ENCODE measurements at regions not wholly inside any gene's neighbourhood (a gene's known extent, or its start where the extent isn't known, plus 50 kb on each side); places are given as distances from the start of the nearest gene placed in this dataset.

DNA sequence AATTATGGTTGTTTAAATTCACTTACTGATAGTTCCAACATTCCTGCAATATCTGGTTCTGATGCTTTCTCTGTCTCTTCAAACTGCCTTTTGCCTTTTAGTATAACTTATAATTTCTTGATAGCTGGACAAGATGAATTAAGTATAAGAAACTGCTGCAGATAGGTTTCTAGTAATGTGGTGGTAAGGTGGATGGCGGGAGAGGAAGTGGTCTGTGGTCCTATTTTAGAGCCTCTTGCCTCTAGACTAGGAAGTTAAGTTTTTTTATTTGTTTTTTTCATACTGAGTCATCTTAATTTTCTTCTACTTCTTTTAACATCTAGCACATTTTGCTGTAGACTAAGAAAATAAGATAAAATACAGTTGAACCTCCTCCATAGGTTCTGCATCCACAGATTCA lies 310.0 kb downstream of the SLITRK2 start:
- intact Hi-C loops (cut with DNase I; ENCODE audit: low total_unique reads), result no loop called here
- no peak overlapping the region for H3K27ac ChIP-seq
- H3K9me3 ChIP-seq, result no peaks in the 10 kb centered on the region
- no peaks in the 10 kb centered on the region for H3K36me3 ChIP-seq
- WGBS, 2 donors (ENCODE audit: low coverage in 1 of 2), result 50 to 80% methylated on average over 1 of the region's 1 CpG
- no peak for DNase-seq
- TF ChIP-seq POLR2AphosphoS5 (IDR thresholded peaks at IDR 0.05) (no peak), POLR2A (IDR thresholded peaks at IDR 0.05) (no peak), EP300 (IDR thresholded peaks at IDR 0.05; ENCODE audit: low read depth) (no peak)
- TF ChIP-seq, protein P1, sequence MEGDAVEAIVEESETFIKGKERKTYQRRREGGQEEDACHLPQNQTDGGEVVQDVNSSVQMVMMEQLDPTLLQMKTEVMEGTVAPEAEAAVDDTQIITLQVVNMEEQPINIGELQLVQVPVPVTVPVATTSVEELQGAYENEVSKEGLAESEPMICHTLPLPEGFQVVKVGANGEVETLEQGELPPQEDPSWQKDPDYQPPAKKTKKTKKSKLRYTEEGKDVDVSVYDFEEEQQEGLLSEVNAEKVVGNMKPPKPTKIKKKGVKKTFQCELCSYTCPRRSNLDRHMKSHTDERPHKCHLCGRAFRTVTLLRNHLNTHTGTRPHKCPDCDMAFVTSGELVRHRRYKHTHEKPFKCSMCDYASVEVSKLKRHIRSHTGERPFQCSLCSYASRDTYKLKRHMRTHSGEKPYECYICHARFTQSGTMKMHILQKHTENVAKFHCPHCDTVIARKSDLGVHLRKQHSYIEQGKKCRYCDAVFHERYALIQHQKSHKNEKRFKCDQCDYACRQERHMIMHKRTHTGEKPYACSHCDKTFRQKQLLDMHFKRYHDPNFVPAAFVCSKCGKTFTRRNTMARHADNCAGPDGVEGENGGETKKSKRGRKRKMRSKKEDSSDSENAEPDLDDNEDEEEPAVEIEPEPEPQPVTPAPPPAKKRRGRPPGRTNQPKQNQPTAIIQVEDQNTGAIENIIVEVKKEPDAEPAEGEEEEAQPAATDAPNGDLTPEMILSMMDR (IDR thresholded peaks at IDR 0.05), result no peak
- no peaks in the 10 kb centered on the region for H3K4me1 ChIP-seq
- in situ Hi-C loops (cut with MboI; ENCODE audit: low pct_ligation_motif_present in 1 of 4, low pct_unique_long_range_greater_than_20kb in 1 of 4, low sequenced_read_pairs in 3 of 4), result no loop called here
- no peak overlapping the region for H3K4me3 ChIP-seq
- no peaks in the 10 kb centered on the region for H3K27me3 ChIP-seq

DNA sequence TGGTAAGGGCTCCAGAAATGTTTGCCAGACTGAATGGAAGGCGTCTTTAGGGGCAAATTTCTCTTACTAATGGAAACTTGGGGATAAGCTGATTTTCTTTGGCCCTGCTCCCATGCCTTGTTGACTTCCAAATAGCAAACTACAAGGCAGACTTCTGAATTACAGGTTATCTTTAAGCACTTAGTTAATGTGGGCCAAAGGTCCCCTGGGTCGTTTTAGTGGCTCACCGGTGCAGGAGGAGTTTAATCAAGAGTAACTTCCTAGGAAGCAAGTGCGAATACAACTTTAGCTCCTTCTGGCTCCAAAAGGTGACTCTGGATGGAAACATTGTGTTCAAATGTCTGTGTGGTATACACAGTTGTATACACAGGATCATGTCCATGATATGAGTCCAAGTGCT lies 323.6 kb downstream of the SLITRK2 start:
- intact Hi-C loops (cut with DNase I; ENCODE audit: low total_unique reads), result no loop called here
- H3K27ac ChIP-seq, result no peak overlapping the region
- H3K4me1 ChIP-seq, result no peaks in the 10 kb centered on the region
- H3K27me3 ChIP-seq, result no peaks in the 10 kb centered on the region
- DNase-seq, result no peak
- no peaks in the 10 kb centered on the region for H3K9me3 ChIP-seq
- no peak for TF ChIP-seq POLR2A (IDR thresholded peaks at IDR 0.05)
- TF ChIP-seq EP300 (IDR thresholded peaks at IDR 0.05; ENCODE audit: low read depth), result no peak
- TF ChIP-seq, protein P1 (IDR thresholded peaks at IDR 0.05), result no peak
- TF ChIP-seq POLR2AphosphoS5 (IDR thresholded peaks at IDR 0.05), result no peak
- H3K36me3 ChIP-seq, result no peaks in the 10 kb centered on the region
- WGBS, 2 donors (ENCODE audit: low coverage in 1 of 2), result 67% methylated on average over 4 of the region's 4 CpGs; no CpG with 5 or more reads in 1 of the 2 donors
- H3K4me3 ChIP-seq, result no peak overlapping the region
- in situ Hi-C loops (cut with MboI; ENCODE audit: low pct_ligation_motif_present in 1 of 4, low pct_unique_long_range_greater_than_20kb in 1 of 4, low sequenced_read_pairs in 3 of 4), result no loop called here

DNA sequence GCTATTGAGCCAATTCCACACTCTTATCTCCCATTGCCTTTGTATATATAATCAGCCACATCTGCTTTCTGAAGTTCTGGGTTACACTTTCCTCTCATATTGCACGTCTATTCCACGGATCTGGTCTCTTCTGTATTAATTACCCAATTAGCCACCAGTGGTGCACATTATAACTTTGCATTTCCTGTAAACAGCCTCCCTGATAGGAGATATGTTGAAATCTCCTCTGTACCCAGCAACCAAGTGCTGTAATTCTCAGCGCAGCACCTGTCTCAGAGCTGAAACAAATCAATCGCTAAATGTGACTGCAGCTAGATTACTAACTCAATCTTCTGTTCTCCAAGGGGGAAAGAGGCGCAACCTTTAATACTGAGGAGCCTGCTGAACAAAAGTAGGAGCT lies 326.4 kb downstream of the SLITRK2 start:
- Histone ChIP-seq H3K27ac (no peak overlapping the region), H3K36me3 (no peaks in the 10 kb centered on the region), H3K27me3 (no peaks in the 10 kb centered on the region), H3K9me3 (no peaks in the 10 kb centered on the region), H3K4me3 (no peak overlapping the region), H3K4me1 (no peaks in the 10 kb centered on the region)
- intact Hi-C loops (cut with DNase I; ENCODE audit: low total_unique reads), result no loop called here
- in situ Hi-C loops (cut with MboI; ENCODE audit: low pct_ligation_motif_present in 1 of 4, low pct_unique_long_range_greater_than_20kb in 1 of 4, low sequenced_read_pairs in 3 of 4), result no loop called here
- TF ChIP-seq, protein P1 (IDR thresholded peaks at IDR 0.05), result no peak
- TF ChIP-seq EP300 (IDR thresholded peaks at IDR 0.05; ENCODE audit: low read depth), result no peak
- no peak for TF ChIP-seq POLR2AphosphoS5 (IDR thresholded peaks at IDR 0.05)
- TF ChIP-seq POLR2A (IDR thresholded peaks at IDR 0.05), result no peak
- DNase-seq, result no peak
- 77 to 100% methylated on average over 1 to 5 of the region's 5 CpGs for WGBS, 2 donors (ENCODE audit: low coverage in 1 of 2)

DNA sequence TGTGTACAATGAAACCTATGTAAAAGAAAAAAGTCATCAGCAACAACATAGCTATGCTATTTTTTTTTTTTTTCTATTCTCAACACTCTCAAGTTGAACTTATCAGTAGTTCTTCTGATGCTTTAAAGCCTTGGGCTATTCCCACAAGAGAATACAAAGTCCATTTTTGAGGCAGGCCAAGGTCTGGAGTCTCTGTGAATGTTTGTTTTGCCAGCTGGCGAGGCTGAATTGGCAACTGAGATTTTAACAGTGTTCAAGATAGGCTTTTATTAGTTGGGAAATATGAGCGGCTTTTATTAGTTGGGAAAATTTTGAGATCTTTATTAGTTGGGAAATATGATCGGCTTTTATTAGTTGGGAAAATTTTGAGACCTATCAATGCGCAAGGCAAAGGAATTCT lies 336.6 kb downstream of the SLITRK2 start:
- in situ Hi-C loops (cut with MboI; ENCODE audit: low pct_ligation_motif_present in 1 of 4, low pct_unique_long_range_greater_than_20kb in 1 of 4, low sequenced_read_pairs in 3 of 4) (no loop called here), intact Hi-C loops (cut with DNase I; ENCODE audit: low total_unique reads) (no loop called here)
- H3K27ac ChIP-seq, result no peak overlapping the region
- no peaks in the 10 kb centered on the region for H3K27me3 ChIP-seq
- peak; percentile 8 for DNase-seq
- no peaks in the 10 kb centered on the region for H3K36me3 ChIP-seq
- no peaks in the 10 kb centered on the region for H3K4me1 ChIP-seq
- H3K4me3 ChIP-seq, result no peak overlapping the region
- no peaks in the 10 kb centered on the region for H3K9me3 ChIP-seq
- no peak for TF ChIP-seq POLR2AphosphoS5 (IDR thresholded peaks at IDR 0.05)
- no peak for TF ChIP-seq POLR2A (IDR thresholded peaks at IDR 0.05)
- 46 to 61% methylated on average over 3 to 4 of the region's 4 CpGs for WGBS, 2 donors (ENCODE audit: low coverage in 1 of 2)

DNA sequence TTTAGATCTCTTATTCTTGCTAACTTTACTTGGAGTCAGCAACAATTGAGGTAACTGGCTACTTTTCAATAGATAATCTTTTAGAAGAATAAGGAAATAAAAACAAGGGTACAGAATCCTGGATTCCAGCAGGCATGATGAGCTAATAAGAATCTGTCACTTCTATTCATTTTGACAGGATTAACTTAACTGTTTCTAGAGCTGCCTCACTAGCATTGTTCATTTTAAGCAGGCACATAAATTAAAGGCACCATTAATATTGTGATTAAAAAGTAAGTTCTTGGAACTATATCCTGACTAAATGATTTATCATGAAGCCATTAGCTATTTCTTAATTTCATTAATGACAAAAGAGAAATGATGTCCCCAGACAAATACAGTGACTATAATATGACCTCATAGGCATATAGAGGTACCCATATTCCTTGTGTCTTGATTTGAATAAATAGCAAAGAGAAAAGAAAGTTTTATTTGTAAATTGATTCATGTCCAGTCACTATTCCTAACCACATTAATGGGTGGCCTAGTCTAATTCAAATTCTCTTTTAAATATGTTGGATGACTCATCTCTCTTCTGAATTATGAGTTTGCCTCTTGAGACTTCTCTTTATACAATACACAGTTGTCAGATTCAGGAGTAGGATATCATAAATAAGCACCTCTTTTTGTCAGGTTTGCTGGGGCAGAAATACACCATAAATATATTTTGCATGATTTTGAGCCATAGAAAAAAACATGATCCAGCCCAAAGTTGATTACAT lies 343.0 kb downstream of the SLITRK2 start:
- TF ChIP-seq POLR2A (IDR thresholded peaks at IDR 0.05) (no peak), EP300 (IDR thresholded peaks at IDR 0.05; ENCODE audit: low read depth) (no peak), POLR2AphosphoS5 (IDR thresholded peaks at IDR 0.05) (no peak)
- TF ChIP-seq, protein P1 (IDR thresholded peaks at IDR 0.05), result no peak
- Histone ChIP-seq H3K4me1 (no peaks in the 10 kb centered on the region), H3K4me3 (no peak overlapping the region), H3K9me3 (no peaks in the 10 kb centered on the region), H3K27ac (no peak overlapping the region), H3K36me3 (no peaks in the 10 kb centered on the region), H3K27me3 (no peaks in the 10 kb centered on the region)
- in situ Hi-C loops (cut with MboI; ENCODE audit: low pct_ligation_motif_present in 1 of 4, low pct_unique_long_range_greater_than_20kb in 1 of 4, low sequenced_read_pairs in 3 of 4) (no loop called here), intact Hi-C loops (cut with DNase I; ENCODE audit: low total_unique reads) (no loop called here)
- DNase-seq, result no peak

Measured in transverse colon (tissue), 4 donors.